GM12878 (cell line): ENCODE measurements at regions not wholly inside any gene's neighbourhood (a gene's known extent, or its start where the extent isn't known, plus 50 kb on each side); places are given as distances from the start of the nearest gene placed in this dataset.

ENCODE experiments used
- ATAC-seq: fragments of 200-7000 bp; cut with Tn5 transposase; 3 replicates; pipeline ENCODE4 v1.9.1; 2020; ENCODE audit warnings: mild to moderate bottlenecking, moderate library complexity
- BruUV-seq: library from RNA; stranded (reverse); fragments of 400-500 nt; replicated peaks from 2 replicates; lab custom pipeline; 2021; lab: Mats Ljungman, UMichigan
- CTCF ChIA-PET: fragments of 300-600 bp; sonication (Branson Sonifier 250); formaldehyde crosslinking; extraction: SDS; loops from one replicate; lab custom pipeline; 2021; ENCODE audit warnings: inconsistent platforms; lab: Yijun Ruan, JAX
- POLR2A ChIA-PET: fragments of 350-600 bp; formaldehyde crosslinking; extraction: SDS; loops from one replicate; lab custom pipeline; 2021; ENCODE audit warnings: inconsistent platforms; lab: Charles Lee
- RAD21 ChIA-PET: fragments of 300-600 bp; sonication (Branson Sonifier 250); formaldehyde crosslinking; loops from one replicate; lab custom pipeline; 2023; ENCODE audit warnings: antibody characterized with exemption; ENCODE audit not compliant: unreplicated experiment; lab: Charles Lee
- SMC1A ChIA-PET: fragments of 300-600 bp; sonication (Branson Sonifier 250); formaldehyde crosslinking; loops from one replicate; lab custom pipeline; 2023; ENCODE audit not compliant: unreplicated experiment, uncharacterized antibody; lab: Charles Lee
- DNase-seq: peaks from one replicate; pipeline ENCODE4 v3.0.0-alpha.2; 2011; ENCODE audit warnings: low read depth, low spot score
- FAIRE-seq: peaks from 3 replicates; lab custom pipeline; 2011; peaks lifted over from hg19 to GRCh38; lab: Jason Lieb, UNC
- H2AFZ ChIP-seq: 2 replicates; pipeline ENCODE4 v1.6.0; 2011; ENCODE audit warnings: low read depth, low read length, control low read depth; ENCODE audit not compliant: control insufficient read depth
- H3K27ac ChIP-seq: 2 replicates; pipeline ENCODE4 v1.5.1; 2011; ENCODE audit warnings: control low read depth; ENCODE audit not compliant: control insufficient read depth, insufficient read depth
- H3K27me3 ChIP-seq, 2 experiments: replicated peaks in 1 of 2; 2 replicates each; pipeline versions ENCODE4 v1.6.0 to v1.6.1; 2011; ENCODE audit warnings: low read length in 1 of 2; ENCODE audit not compliant: control insufficient read depth in 2 of 2, insufficient read depth in 2 of 2
- H3K36me3 ChIP-seq, 2 experiments: 2 replicates each; pipeline ENCODE4 v1.5.1; 2011; ENCODE audit warnings: low read length in 1 of 2; ENCODE audit not compliant: control insufficient read depth in 2 of 2, insufficient read depth in 2 of 2
- H3K4me1 ChIP-seq: 2 replicates; pipeline ENCODE4 v1.6.1; 2011; ENCODE audit warnings: mild to moderate bottlenecking, low read length, moderate library complexity, mixed read lengths; ENCODE audit not compliant: control insufficient read depth, insufficient read depth
- H3K4me2 ChIP-seq: 2 replicates; pipeline ENCODE4 v1.6.0; 2011; ENCODE audit warnings: control low read depth; ENCODE audit not compliant: control insufficient read depth, insufficient read depth
- H3K4me3 ChIP-seq: fragments of 200-600 bp; sonication (generic); 2 replicates; pipeline ENCODE4 v1.5.1; 2016
- H3K79me2 ChIP-seq: 2 replicates; pipeline ENCODE4 v1.6.0; 2011; ENCODE audit warnings: low read length; ENCODE audit not compliant: control insufficient read depth, insufficient read depth
- H3K9ac ChIP-seq: 2 replicates; pipeline ENCODE4 v1.8.0; 2011; ENCODE audit warnings: low read length, control low read depth, mixed read lengths; ENCODE audit not compliant: control insufficient read depth, insufficient read depth
- H3K9me3 ChIP-seq: replicated peaks from 3 replicates; pipeline ENCODE4 v1.5.1; 2011; ENCODE audit warnings: mild to moderate bottlenecking, low read length; ENCODE audit not compliant: control insufficient read depth, insufficient read depth
- H4K20me1 ChIP-seq: 2 replicates; pipeline ENCODE4 v1.6.0; 2011; ENCODE audit not compliant: control insufficient read depth, insufficient read depth
- ATF3 ChIP-seq: IDR thresholded peaks from 2 replicates; pipeline ENCODE4 v1.6.1; 2011; ENCODE audit warnings: low read depth, mild to moderate bottlenecking, low read length, moderate library complexity, borderline replicate concordance; ENCODE audit errors: extremely low read depth
- EED ChIP-seq: sonication (generic); IDR thresholded peaks from 2 replicates; pipeline ENCODE4 v1.6.1; 2016; ENCODE audit warnings: antibody characterized with exemption, low read depth
- HDGF ChIP-seq: fragments of 450-650 bp; IDR thresholded peaks from 2 replicates; pipeline ENCODE4 v1.6.1; 2016; ENCODE audit warnings: antibody characterized with exemption
- IRF5 ChIP-seq: fragments of 450-650 bp; IDR thresholded peaks from 2 replicates; pipeline ENCODE4 v1.6.1; 2017; ENCODE audit warnings: borderline replicate concordance
- MYC ChIP-seq: IDR thresholded peaks from 2 replicates; pipeline ENCODE4 v1.6.1; 2011; ENCODE audit warnings: mild to moderate bottlenecking, low read length, moderate library complexity, inconsistent platforms; ENCODE audit not compliant: insufficient read depth, insufficient replicate concordance, insufficient read length, severe bottlenecking
- PML ChIP-seq: IDR thresholded peaks from 2 replicates; pipeline ENCODE4 v1.6.1; 2012; ENCODE audit warnings: low read length, inconsistent platforms
- RAD51 ChIP-seq: fragments of 450-650 bp; IDR thresholded peaks from 2 replicates; pipeline ENCODE4 v1.6.1; 2016; ENCODE audit warnings: moderate library complexity, mild to moderate bottlenecking, inconsistent platforms
- SP1 ChIP-seq: IDR thresholded peaks from one replicate; pipeline ENCODE4 v1.6.1; 2011; ENCODE audit warnings: low read depth, low read length
- STAT1 ChIP-seq: fragments of 450-650 bp; conservative IDR thresholded peaks from 2 replicates; pipeline ENCODE4 v1.6.1; 2014; ENCODE audit warnings: antibody characterized with exemption, mild to moderate bottlenecking
- ZSCAN29 ChIP-seq: fragments of 450-650 bp; IDR thresholded peaks from 2 replicates; pipeline ENCODE4 v1.6.1; 2017; ENCODE audit warnings: mild to moderate bottlenecking, moderate library complexity
- WGBS: methylation state at CpG from one replicate; pipeline ENCODE4 v1.1.6; 2016; ENCODE audit warnings: low lambda C conversion rate; ENCODE audit not compliant: insufficient replicate concordance, insufficient coverage; ENCODE audit errors: missing lambda C conversion rate; 5-methylcytosine and 5-hydroxymethylcytosine counted together
- in situ Hi-C: fragments of 300-500 bp; cut with MboI; formaldehyde crosslinking; loops from 9 replicates; pipeline ENCODE4 v1.14.3; 2018; ENCODE audit warnings: mixed read lengths
- intact Hi-C: fragments of 100-400 bp; cut with micrococcal nuclease; formaldehyde crosslinking; loops from one replicate; pipeline ENCODE4 v1.14.2; 2022; ENCODE audit not compliant: unreplicated experiment

- FAIRE-seq: no peak
- DNase-seq: no peak
- no peaks in the 10 kb centered on the region for H4K20me1 ChIP-seq
- ChIA-PET RAD21 (no interaction called here), POLR2A (no interaction called here), CTCF (interaction anchor here (1.7 kb wide), 1 partner anchor 753 kb away, joined by 4 read pairs; no protein-coding TSS in a partner anchor), SMC1A (no interaction called here)
- intact Hi-C loops: loop anchor here (10.0 kb wide), 1 partner anchor 273 kb away; no protein-coding TSS in a partner anchor
- ATAC-seq: no peak
- no peak overlapping the region for H3K4me3 ChIP-seq
- TF ChIP-seq ATF3 (no peak), MYC (no peak), STAT1 (no peak), IRF5 (no peak), PML (no peak), HDGF (no peak), RAD51 (no peak), ZSCAN29 (no peak), SP1 (no peak), EED (no peak)
- BruUV-seq: no TSS peak
- H3K36me3 ChIP-seq: no peaks in the 10 kb centered on the region
- no peaks in the 10 kb centered on the region for H3K4me1 ChIP-seq
- no peak overlapping the region for H2AFZ ChIP-seq
- 23% methylated on average over 3 of the region's 3 CpGs for WGBS
- H3K9ac ChIP-seq: no peak overlapping the region
- H3K79me2 ChIP-seq: no peaks in the 10 kb centered on the region
- no peak overlapping the region for H3K4me2 ChIP-seq
- in situ Hi-C loops: no loop called here
- H3K27ac ChIP-seq: no peak overlapping the region
- H3K27me3 ChIP-seq: no peaks in the 10 kb centered on the region; a peak in 1 of 4 replicates
- no peaks in the 10 kb centered on the region for H3K9me3 ChIP-seq
Measured at GRCh38 chr20:18908109-18908508, 94.5 kb downstream of the SCP2D1 start.
